Breast epithelium (tissue), 4 donors: ENCODE measurements at regions not wholly inside any gene's neighbourhood (a gene's known extent, or its start where the extent isn't known, plus 50 kb on each side); places are given as distances from the start of the nearest gene placed in this dataset.

Source experiments
- DNase-seq, 2 donors: peaks; one replicate each; pipeline ENCODE4 v3.0.0-alpha.2; 2019; ENCODE audit warnings: low spot score in 2 of 2
- H3K27ac ChIP-seq, 2 donors: fragments of 200-600 bp; sonication (generic) in 1 of 2; one replicate each; pipeline ENCODE4 v1.5.1; 2016 to 2019; ENCODE audit warnings: mild to moderate bottlenecking in 1 of 2
- H3K27me3 ChIP-seq, 2 donors: fragments of 200-600 bp; sonication (generic) in 1 of 2; one replicate each; pipeline versions ENCODE4 v1.5.1 to v1.6.0; 2017 to 2019; ENCODE audit warnings: control low read depth in 1 of 2, mild to moderate bottlenecking in 1 of 2
- H3K36me3 ChIP-seq: fragments of 200-600 bp; one replicate; pipeline ENCODE4 v1.5.1; 2019
- H3K4me1 ChIP-seq, 2 donors: fragments of 200-600 bp; sonication (generic); one replicate each; pipeline ENCODE4 v1.5.1; 2016 to 2019; ENCODE audit warnings: control low read depth in 1 of 2
- H3K4me3 ChIP-seq, 3 donors: fragments of 200-600 bp; sonication (generic); 1 replicate in 2 of 3; 2 replicates in 1 of 3; pipeline ENCODE4 v1.5.1; 2016 to 2019; ENCODE audit warnings: mild to moderate bottlenecking in 3 of 3, moderate library complexity in 2 of 3
- H3K9me3 ChIP-seq, 2 donors: fragments of 200-600 bp; sonication (generic) in 1 of 2; one replicate each; pipeline ENCODE4 v1.5.1; 2016 to 2019; ENCODE audit warnings: control low read depth in 1 of 2
- POLR2A ChIP-seq: fragments of 450-650 bp; IDR thresholded peaks from one replicate; pipeline ENCODE4 v1.6.1; 2016; ENCODE audit warnings: antibody characterized with exemption, mild to moderate bottlenecking, moderate library complexity
- POLR2AphosphoS5 ChIP-seq, 3 donors: sonication (generic); formaldehyde crosslinking; IDR thresholded peaks; one replicate each; pipeline ENCODE4 v1.6.1; 2017; ENCODE audit warnings: antibody characterized with exemption in 3 of 3
- intact Hi-C: fragments of 100-400 bp; cut with DNase I; formaldehyde crosslinking; loops from one replicate; pipeline ENCODE4 v1.15.1; 2023; ENCODE audit warnings: low total_unique reads
- TF ChIP-seq, protein P1 (sequence below), 3 donors: fragments of 450-650 bp; IDR thresholded peaks; one replicate each; pipeline ENCODE4 v1.5.1; 2016 to 2017; ENCODE audit warnings: antibody characterized with exemption in 3 of 3, mild to moderate bottlenecking in 3 of 3, moderate library complexity in 3 of 3

DNA sequence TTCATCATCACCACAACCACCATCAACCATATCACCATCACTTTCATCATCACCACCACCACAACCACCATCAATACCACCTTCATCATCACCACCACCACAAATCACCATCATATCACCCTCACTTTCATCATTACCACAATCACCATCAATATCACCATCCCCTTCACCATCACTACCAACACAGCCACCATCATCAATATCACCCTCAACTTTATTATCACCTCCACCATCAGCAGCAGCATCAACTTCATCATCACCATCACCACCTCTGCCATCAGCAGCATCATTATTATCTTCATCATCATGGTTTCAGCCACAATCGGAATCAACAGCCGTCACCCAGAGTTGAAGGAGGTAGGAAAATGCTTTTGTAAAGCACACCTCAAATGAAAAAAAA, 225.7 kb upstream of the SULF2 start:
- no peaks in the 10 kb centered on the region for H3K36me3 ChIP-seq
- no peaks in the 10 kb centered on the region for H3K4me1 ChIP-seq
- intact Hi-C loops, result loop anchor here (5.0 kb wide), 1 partner anchor 1446 kb away; no protein-coding TSS in a partner anchor
- H3K9me3 ChIP-seq, result peaks cover 9% of the 10 kb centered on the region in 2 donors
- TF ChIP-seq POLR2AphosphoS5 (IDR thresholded peaks at IDR 0.05) (no peak), POLR2A (no peak)
- TF ChIP-seq, protein P1, sequence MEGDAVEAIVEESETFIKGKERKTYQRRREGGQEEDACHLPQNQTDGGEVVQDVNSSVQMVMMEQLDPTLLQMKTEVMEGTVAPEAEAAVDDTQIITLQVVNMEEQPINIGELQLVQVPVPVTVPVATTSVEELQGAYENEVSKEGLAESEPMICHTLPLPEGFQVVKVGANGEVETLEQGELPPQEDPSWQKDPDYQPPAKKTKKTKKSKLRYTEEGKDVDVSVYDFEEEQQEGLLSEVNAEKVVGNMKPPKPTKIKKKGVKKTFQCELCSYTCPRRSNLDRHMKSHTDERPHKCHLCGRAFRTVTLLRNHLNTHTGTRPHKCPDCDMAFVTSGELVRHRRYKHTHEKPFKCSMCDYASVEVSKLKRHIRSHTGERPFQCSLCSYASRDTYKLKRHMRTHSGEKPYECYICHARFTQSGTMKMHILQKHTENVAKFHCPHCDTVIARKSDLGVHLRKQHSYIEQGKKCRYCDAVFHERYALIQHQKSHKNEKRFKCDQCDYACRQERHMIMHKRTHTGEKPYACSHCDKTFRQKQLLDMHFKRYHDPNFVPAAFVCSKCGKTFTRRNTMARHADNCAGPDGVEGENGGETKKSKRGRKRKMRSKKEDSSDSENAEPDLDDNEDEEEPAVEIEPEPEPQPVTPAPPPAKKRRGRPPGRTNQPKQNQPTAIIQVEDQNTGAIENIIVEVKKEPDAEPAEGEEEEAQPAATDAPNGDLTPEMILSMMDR (IDR thresholded peaks at IDR 0.05), result no peak
- no peaks in the 10 kb centered on the region for H3K27me3 ChIP-seq
- no peak for DNase-seq
- H3K4me3 ChIP-seq, result no peak overlapping the region
- H3K27ac ChIP-seq, result no peak overlapping the region

DNA sequence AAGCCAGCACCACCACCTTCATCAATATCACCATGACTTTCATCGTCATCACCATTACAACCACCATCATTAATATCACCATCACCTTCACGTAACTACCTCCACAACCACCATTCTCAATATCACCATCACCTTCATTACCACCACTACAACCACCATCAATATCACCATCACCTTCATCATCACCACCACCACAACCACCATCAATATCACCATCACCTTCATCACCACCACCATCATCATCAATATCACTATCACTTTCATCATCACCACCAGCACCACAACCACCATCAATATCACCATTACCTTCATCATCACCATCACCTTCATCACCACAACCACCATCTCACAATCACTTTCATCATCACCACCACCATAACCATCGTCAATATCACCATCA, 225.3 kb upstream of the SULF2 start:
- no peak overlapping the region for H3K4me3 ChIP-seq
- H3K4me1 ChIP-seq, result no peaks in the 10 kb centered on the region
- intact Hi-C loops, result loop anchor here (5.0 kb wide), 1 partner anchor 1447 kb away; no protein-coding TSS in a partner anchor
- H3K36me3 ChIP-seq, result no peaks in the 10 kb centered on the region
- H3K27ac ChIP-seq, result no peak overlapping the region
- no peak for DNase-seq
- peaks cover 9% of the 10 kb centered on the region in 2 donors for H3K9me3 ChIP-seq
- TF ChIP-seq, protein P1 (IDR thresholded peaks at IDR 0.05), result no peak
- TF ChIP-seq POLR2AphosphoS5 (IDR thresholded peaks at IDR 0.05), result no peak
- H3K27me3 ChIP-seq, result no peaks in the 10 kb centered on the region

DNA sequence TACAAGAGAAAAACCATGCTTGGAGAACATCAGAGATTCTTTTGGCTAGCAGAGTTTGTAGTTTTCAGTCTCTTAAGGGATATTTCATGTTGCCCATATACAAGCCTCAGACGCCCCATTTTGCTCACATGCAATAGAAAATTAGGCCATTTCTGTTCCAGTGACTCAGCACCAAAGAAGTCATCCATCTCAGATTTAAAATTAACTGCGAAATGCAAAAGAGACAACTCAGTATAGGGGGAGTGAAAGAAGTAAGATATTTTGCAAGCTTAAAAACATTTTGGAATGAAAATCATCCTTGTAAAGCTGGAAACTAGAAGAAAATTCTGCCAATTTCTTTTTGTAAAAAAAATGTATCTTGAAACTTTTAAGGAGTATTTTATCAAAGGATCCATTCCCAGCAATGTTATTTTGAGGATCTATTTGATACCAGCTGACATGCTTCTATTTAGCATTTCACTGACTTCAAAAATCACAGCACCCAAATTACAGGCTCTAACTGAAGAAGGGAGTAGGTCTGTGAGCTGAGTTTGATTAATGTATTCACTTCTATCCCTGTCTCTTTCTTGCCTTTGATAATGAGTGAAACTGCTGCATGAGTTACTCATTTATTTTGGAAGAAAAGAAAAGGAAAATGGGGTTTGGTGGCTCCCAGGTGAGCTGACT, 223.7 kb upstream of the SULF2 start:
- H3K27ac ChIP-seq, result no peak overlapping the region
- peaks cover 9% of the 10 kb centered on the region in 2 donors for H3K9me3 ChIP-seq
- H3K36me3 ChIP-seq, result no peaks in the 10 kb centered on the region
- no peak overlapping the region for H3K4me3 ChIP-seq
- DNase-seq, result no peak
- no peaks in the 10 kb centered on the region for H3K4me1 ChIP-seq
- H3K27me3 ChIP-seq, result no peaks in the 10 kb centered on the region
- intact Hi-C loops, result no loop called here
- TF ChIP-seq POLR2AphosphoS5 (IDR thresholded peaks at IDR 0.05) (no peak), POLR2A (no peak)
- TF ChIP-seq, protein P1 (IDR thresholded peaks at IDR 0.05), result no peak

DNA sequence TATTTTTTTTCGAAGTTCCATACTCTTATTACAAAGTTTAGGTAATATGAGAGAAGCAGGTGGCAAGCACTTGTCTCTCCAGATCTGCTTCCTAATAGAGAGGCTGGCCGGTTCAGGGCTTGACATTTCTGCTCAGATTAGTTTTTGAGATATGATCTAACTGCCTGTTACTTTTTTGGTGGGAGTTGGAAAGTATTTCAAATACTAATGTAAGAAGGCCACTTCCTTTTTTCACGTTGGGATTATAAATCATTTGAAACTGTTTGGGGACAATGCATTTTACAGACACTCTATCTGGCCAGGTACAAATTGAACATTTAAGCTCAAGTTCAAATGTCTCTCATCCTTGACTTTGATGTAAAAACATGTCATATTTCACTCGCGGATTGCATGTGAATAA, 222.1 kb upstream of the SULF2 start:
- Histone ChIP-seq H3K27me3 (no peaks in the 10 kb centered on the region), H3K4me1 (no peaks in the 10 kb centered on the region), H3K36me3 (no peaks in the 10 kb centered on the region), H3K4me3 (no peak overlapping the region), H3K9me3 (peaks cover 4 to 5% of the 10 kb centered on the region in 2 donors), H3K27ac (no peak overlapping the region)
- intact Hi-C loops, result no loop called here
- TF ChIP-seq POLR2A (no peak), POLR2AphosphoS5 (IDR thresholded peaks at IDR 0.05) (no peak)
- no peak for DNase-seq

DNA sequence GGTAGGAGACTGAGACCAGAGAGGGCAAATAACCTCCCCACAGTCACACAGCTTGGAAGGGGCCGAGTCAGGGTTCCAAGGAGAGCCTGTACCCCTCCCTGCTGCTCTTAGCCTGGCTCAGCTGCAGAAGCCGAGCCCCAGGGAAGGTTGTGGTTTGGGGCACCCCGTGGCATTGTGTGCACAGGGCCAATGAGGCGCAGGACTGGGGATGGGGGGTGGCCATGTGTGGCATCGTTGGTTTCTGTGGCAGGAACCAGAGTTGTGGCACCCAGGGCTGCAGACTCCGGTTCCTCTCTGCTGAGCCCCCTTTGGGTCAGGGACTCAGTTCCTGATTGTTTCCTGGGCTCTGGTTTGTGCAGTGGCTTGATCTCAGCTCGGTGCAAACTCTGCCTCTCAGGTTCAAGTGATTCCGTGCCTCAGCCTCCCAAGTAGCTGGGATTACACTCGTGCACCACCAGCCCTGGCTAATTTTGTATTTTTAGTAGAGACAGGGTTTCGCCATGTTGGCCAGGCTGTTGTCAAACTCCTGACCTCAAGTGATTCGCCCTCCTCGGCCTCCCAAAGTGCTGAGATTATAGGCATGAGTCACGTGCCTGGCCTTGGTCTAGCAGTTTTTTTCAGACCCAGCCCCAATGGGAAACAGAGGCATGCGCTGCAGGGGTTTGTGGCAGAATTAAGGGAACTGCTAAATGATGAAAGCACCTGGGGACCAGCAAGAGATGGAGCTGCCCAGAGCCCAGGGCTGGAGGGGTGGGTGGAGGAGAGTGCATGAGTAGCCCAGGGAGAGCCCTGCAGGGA, 221.0 kb upstream of the SULF2 start:
- intact Hi-C loops, result no loop called here
- Histone ChIP-seq H3K4me3 (no peak overlapping the region), H3K27me3 (no peaks in the 10 kb centered on the region), H3K36me3 (no peaks in the 10 kb centered on the region), H3K27ac (no peak overlapping the region), H3K4me1 (no peaks in the 10 kb centered on the region), H3K9me3 (no peaks in the 10 kb centered on the region)
- DNase-seq, result no peak
- TF ChIP-seq POLR2AphosphoS5 (IDR thresholded peaks at IDR 0.05), result no peak
- TF ChIP-seq POLR2A, result no peak
- TF ChIP-seq, protein P1 (IDR thresholded peaks at IDR 0.05), result no peak
